Keratinocyte (primary cell): ENCODE measurements at regions not wholly inside any gene's neighbourhood (a gene's known extent, or its start where the extent isn't known, plus 50 kb on each side); places are given as distances from the start of the nearest gene placed in this dataset.

Experiments used
- DNase-seq: peaks from one replicate; pipeline ENCODE4 v3.0.0-alpha.2; 2011; ENCODE audit warnings: low read depth, missing footprints, low spot score
- FAIRE-seq: peaks from 2 replicates; lab custom pipeline; 2011; peaks lifted over from hg19 to GRCh38; lab: Jason Lieb, UNC
- H2AFZ ChIP-seq: 2 replicates; pipeline ENCODE4 v1.6.0; 2012; ENCODE audit warnings: low read length, control low read depth, inconsistent platforms; ENCODE audit not compliant: control insufficient read depth
- H3K27ac ChIP-seq: 2 replicates; pipeline ENCODE4 v1.5.1; 2011; ENCODE audit warnings: low read length; ENCODE audit not compliant: control insufficient read depth, insufficient read depth
- H3K27me3 ChIP-seq: 3 replicates; pipeline ENCODE4 v1.6.0; 2011; ENCODE audit warnings: low read length; ENCODE audit not compliant: control insufficient read depth, insufficient read depth; ENCODE audit errors: extremely low read depth
- H3K36me3 ChIP-seq, 2 experiments: 2 replicates in 1 of 2; 3 replicates in 1 of 2; pipeline ENCODE4 v1.5.1; 2011; ENCODE audit warnings: low read length in 2 of 2, mild to moderate bottlenecking in 1 of 2; ENCODE audit not compliant: control insufficient read depth in 2 of 2, insufficient read depth in 2 of 2; ENCODE audit errors: extremely low read depth in 1 of 2
- H3K4me1 ChIP-seq: 3 replicates; pipeline ENCODE4 v1.5.1; 2011; ENCODE audit warnings: low read length; ENCODE audit not compliant: control insufficient read depth, insufficient read depth; ENCODE audit errors: extremely low read depth
- H3K4me2 ChIP-seq: 3 replicates; pipeline ENCODE4 v1.6.0; 2011; ENCODE audit warnings: low read depth, low read length; ENCODE audit not compliant: control insufficient read depth, insufficient read depth; ENCODE audit errors: extremely low read depth
- H3K4me3 ChIP-seq, 3 experiments: fragments of 200-600 bp in 1 of 3; sonication (generic) in 1 of 3; 2 replicates in 2 of 3; 3 replicates in 1 of 3; pipeline ENCODE4 v1.5.1; 2011 to 2016; ENCODE audit warnings: low read length in 3 of 3, mild to moderate bottlenecking in 3 of 3, control low read depth in 2 of 3, inconsistent platforms in 1 of 3, low read depth in 1 of 3, mixed read lengths in 1 of 3, mixed run types in 1 of 3, moderate library complexity in 1 of 3; ENCODE audit not compliant: control insufficient read depth in 2 of 3, insufficient read depth in 2 of 3; ENCODE audit errors: extremely low read depth in 1 of 3
- H3K79me2 ChIP-seq: 2 replicates; pipeline ENCODE4 v1.6.0; 2012; ENCODE audit warnings: low read length; ENCODE audit not compliant: control insufficient read depth, insufficient read depth
- H3K9ac ChIP-seq: 3 replicates; pipeline ENCODE4 v1.6.0; 2011; ENCODE audit warnings: low read length; ENCODE audit not compliant: control insufficient read depth, insufficient read depth; ENCODE audit errors: extremely low read depth
- H3K9me1 ChIP-seq: 3 replicates; pipeline ENCODE4 v1.6.0; 2011; ENCODE audit warnings: low read length; ENCODE audit not compliant: control insufficient read depth, insufficient read depth; ENCODE audit errors: extremely low read depth
- H3K9me3 ChIP-seq: 2 replicates; pipeline ENCODE4 v1.5.1; 2012; ENCODE audit warnings: low read depth, low read length; ENCODE audit not compliant: control insufficient read depth
- H4K20me1 ChIP-seq: 3 replicates; pipeline ENCODE4 v1.6.0; 2011; ENCODE audit warnings: low read length; ENCODE audit not compliant: control insufficient read depth, insufficient read depth; ENCODE audit errors: extremely low read depth
- EZH2 ChIP-seq: IDR thresholded peaks from one replicate; pipeline ENCODE4 v1.6.1; 2012; ENCODE audit warnings: inconsistent platforms, mild to moderate bottlenecking, low read length, moderate library complexity
- dilution Hi-C: fragments of 300-500 bp; cut with MboI; formaldehyde crosslinking; loops from one replicate; pipeline ENCODE4 v1.7.0; 2020; ENCODE audit warnings: low sequenced_read_pairs; ENCODE audit not compliant: extremely low pct_ligation_motif_present
- TF ChIP-seq, protein P1 (sequence below), 3 experiments: IDR thresholded peaks in 1 of 3; conservative IDR thresholded peaks in 1 of 3; optimal IDR thresholded peaks in 1 of 3; 2 replicates in 2 of 3; 3 replicates in 1 of 3; pipeline versions ENCODE3 to v1.5.1; 2011; ENCODE audit warnings: low read length in 3 of 3, mild to moderate bottlenecking in 3 of 3, moderate library complexity in 2 of 3, control low read depth in 1 of 3, inconsistent platforms in 1 of 3; ENCODE audit not compliant: insufficient read depth in 2 of 3; ENCODE audit errors: extremely low read depth in 1 of 3

DNA sequence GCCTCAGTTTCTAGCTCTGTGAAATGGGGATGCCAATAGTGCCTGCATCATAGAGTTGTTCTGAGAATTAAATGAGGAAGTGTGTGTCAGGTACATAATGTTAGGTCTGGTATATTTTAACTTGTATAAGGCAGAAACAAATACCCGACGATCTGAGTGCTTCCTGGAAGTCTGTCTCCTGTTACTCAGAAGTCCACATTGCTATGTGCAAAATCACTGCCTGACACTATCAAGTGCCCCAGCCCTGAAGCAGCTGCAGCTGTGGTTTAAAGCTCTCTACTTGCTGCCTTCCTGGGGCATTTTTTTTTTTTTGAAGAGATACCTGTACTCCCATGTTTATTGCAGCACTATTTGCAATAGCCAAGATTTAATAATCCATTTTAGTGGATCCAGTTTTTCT is 125.3 kb downstream of the SLC4A3 start:
- H3K9ac ChIP-seq, result no peak overlapping the region
- no peaks in the 10 kb centered on the region for H4K20me1 ChIP-seq
- H3K36me3 ChIP-seq, result no peaks in the 10 kb centered on the region
- no peak for DNase-seq
- no peak overlapping the region for H3K27ac ChIP-seq
- dilution Hi-C loops, result no loop called here
- H3K4me1 ChIP-seq, result no peaks in the 10 kb centered on the region
- no peak overlapping the region for H3K4me3 ChIP-seq
- H2AFZ ChIP-seq, result no peak overlapping the region
- H3K79me2 ChIP-seq, result no peaks in the 10 kb centered on the region
- no peak for FAIRE-seq
- H3K9me1 ChIP-seq, result no peaks in the 10 kb centered on the region
- H3K4me2 ChIP-seq, result no peak overlapping the region
- TF ChIP-seq, protein P1, sequence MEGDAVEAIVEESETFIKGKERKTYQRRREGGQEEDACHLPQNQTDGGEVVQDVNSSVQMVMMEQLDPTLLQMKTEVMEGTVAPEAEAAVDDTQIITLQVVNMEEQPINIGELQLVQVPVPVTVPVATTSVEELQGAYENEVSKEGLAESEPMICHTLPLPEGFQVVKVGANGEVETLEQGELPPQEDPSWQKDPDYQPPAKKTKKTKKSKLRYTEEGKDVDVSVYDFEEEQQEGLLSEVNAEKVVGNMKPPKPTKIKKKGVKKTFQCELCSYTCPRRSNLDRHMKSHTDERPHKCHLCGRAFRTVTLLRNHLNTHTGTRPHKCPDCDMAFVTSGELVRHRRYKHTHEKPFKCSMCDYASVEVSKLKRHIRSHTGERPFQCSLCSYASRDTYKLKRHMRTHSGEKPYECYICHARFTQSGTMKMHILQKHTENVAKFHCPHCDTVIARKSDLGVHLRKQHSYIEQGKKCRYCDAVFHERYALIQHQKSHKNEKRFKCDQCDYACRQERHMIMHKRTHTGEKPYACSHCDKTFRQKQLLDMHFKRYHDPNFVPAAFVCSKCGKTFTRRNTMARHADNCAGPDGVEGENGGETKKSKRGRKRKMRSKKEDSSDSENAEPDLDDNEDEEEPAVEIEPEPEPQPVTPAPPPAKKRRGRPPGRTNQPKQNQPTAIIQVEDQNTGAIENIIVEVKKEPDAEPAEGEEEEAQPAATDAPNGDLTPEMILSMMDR (optimal IDR thresholded peaks at IDR 0.05 in 1 of 3, IDR thresholded peaks at IDR 0.05 in 1 of 3, conservative IDR thresholded peaks at IDR 0.05 in 1 of 3; ENCODE audit: extremely low read depth in 1 of 3, insufficient read depth in 2 of 3, low read length in 3 of 3), result no peak
- no peak for TF ChIP-seq EZH2
- H3K9me3 ChIP-seq, result no peaks in the 10 kb centered on the region
- no peaks in the 10 kb centered on the region for H3K27me3 ChIP-seq

GRCh38 chr2:219758907-219759680 is 131.7 kb downstream of the SLC4A3 start:
- no peak for TF ChIP-seq EZH2
- TF ChIP-seq, protein P1 (optimal IDR thresholded peaks at IDR 0.05 in 1 of 3, IDR thresholded peaks at IDR 0.05 in 1 of 3, conservative IDR thresholded peaks at IDR 0.05 in 1 of 3; ENCODE audit: extremely low read depth in 1 of 3, insufficient read depth in 2 of 3, low read length in 3 of 3), result no peak
- H3K9me1 ChIP-seq, result no peaks in the 10 kb centered on the region
- DNase-seq (no peak), FAIRE-seq (no peak)
- H3K9me3 ChIP-seq, result no peaks in the 10 kb centered on the region
- H3K36me3 ChIP-seq, result no peaks in the 10 kb centered on the region
- no peak overlapping the region for H3K4me3 ChIP-seq
- no peak overlapping the region for H3K9ac ChIP-seq
- dilution Hi-C loops, result no loop called here
- no peak overlapping the region for H3K4me2 ChIP-seq
- H3K79me2 ChIP-seq, result no peaks in the 10 kb centered on the region
- no peak overlapping the region for H3K27ac ChIP-seq
- no peaks in the 10 kb centered on the region for H3K4me1 ChIP-seq
- H3K27me3 ChIP-seq, result no peaks in the 10 kb centered on the region
- H2AFZ ChIP-seq, result no peak overlapping the region
- H4K20me1 ChIP-seq, result no peaks in the 10 kb centered on the region
